ENCODE measurements at regions not wholly inside any gene's neighbourhood (a gene's known extent, or its start where the extent isn't known, plus 50 kb on each side); places are given as distances from the start of the nearest gene placed in this dataset.
"Not testable (repeated sequence)": the region's sequence is repeated elsewhere in the genome, so short reads cannot be mapped to it uniquely, and the experiment has no call there.

DNA sequence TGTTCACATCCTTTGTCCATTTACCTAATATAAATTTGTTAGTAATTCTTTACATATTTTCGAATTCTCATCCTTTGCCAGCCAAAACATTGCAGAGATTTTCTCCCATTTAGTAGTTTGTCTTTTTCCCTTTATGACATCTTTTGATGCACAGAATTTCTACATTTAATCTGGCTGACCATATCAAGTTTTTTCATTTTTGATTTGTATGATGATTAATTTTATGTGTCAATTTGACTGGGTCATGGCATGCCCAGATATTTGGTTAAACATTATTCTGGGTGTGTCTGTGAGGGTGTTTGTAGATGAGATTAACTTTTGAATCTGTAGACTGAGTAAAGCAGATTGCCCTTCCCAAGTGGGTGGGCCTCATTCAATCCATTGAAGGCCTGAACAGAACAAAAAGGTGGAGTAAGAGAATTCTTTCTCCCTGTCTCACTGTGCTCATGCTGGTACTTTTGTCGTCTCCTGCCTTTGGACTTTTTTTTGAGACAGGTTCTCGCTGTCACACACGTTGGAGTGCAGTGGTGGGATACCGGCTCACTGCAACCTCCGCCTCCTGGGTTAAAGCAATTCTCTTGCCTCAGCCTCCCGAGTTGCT lies 72.1 kb upstream of the EPB41L1 start:
- DNase-seq = no peak

- not testable (repeated sequence) for DNase-seq
Measured at GRCh38 chr20:36083200-36083599, 71.3 kb upstream of the EPB41L1 start.

- no peak for DNase-seq
Measured at GRCh38 chr20:36084356-36084755, 70.2 kb upstream of the EPB41L1 start.

- no peak for DNase-seq
Measured at GRCh38 chr20:36084897-36085613, 69.5 kb upstream of the EPB41L1 start.

DNA sequence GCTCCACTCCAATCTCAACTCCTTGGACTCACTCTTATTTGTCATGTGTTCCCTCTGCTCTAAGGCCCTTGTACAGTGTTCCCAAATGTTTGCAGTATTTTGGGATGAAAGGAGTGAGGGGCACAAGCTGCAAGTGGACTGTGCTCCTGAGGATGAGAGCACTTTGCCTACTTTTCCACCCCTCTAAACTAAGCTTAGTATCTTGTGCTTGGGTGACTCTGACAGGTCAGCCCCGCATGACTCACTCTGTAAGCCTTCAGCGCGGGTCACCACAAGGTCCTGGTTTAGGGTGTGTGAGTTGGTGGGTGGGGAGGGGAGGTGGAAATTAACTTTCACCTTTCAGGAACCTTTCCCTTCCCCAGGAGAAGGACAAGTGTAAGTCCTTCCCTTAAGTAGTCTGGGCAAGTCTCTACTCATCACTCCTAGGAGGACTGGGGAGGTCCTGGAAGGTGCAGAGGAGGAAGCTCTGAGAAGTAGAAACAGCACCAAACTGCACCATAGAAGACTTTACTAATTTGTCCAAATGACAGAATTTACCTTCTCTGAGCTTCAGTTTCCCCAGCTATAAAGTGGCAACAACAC lies 68.8 kb upstream of the EPB41L1 start:
- DNase-seq = no peak

DNA sequence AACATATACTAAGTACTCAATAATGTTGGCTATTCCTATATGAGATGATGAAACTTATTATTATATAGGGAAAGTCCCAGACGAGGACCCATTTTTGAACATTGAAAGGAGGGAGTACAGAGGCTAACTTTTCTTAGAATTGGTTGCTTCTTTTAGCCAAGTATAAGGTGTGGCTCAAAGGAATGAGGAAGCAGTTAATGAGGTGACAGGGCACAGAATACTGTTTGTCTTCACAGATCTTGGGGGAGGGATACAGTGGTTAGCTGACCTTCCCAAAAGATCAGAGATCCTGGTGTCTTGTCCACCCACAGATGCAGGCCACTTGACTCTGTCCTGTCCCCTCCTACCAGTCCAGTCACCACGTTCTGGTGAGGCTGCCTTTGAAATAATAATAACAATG lies 67.8 kb upstream of the EPB41L1 start:
- DNase-seq = no peak

GRCh38 chr20:36090223-36090622 lies 64.3 kb upstream of the EPB41L1 start:
- no peak for DNase-seq

DNA sequence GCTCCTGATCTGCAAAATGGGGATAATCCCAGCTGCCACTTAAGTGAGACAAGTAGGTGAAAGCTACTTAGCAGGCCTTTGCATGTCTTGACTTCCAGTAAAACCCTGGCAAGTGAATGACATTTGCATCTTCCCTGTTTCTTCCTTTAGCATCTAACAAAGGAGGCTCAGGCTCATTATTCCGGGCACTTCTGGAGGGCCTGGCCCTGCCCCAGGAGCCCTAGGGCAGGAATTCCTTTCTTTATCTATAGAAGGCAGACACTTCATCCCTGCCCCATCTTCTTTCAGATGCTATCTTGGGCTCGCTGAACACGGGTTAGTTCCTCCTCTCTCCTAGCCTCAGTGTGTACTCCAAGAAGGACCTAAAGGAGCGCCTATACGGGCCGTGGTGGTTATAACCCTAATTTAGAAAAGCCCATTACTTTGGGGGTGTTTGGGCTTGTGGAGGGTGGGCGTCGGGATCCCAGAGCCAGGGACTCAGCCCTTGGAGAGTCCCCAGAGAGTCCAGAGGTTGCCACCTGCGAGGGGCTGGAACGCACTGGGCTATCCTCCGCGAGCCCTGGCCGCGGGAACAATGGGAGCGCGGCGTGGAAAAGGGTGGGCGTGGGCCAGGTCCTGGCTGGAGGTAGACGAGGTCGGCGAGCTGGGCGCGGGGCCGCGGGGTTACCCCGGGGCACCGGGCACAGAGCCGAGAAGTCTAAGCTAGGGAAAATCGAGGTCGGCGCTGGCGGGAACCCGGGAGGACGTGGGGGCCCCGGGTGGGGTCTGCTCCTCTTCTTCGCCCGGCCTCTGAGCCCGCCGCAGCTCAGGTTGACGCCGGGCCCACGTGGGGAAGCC lies 62.8 kb upstream of the EPB41L1 start:
- no peak for DNase-seq

DNA sequence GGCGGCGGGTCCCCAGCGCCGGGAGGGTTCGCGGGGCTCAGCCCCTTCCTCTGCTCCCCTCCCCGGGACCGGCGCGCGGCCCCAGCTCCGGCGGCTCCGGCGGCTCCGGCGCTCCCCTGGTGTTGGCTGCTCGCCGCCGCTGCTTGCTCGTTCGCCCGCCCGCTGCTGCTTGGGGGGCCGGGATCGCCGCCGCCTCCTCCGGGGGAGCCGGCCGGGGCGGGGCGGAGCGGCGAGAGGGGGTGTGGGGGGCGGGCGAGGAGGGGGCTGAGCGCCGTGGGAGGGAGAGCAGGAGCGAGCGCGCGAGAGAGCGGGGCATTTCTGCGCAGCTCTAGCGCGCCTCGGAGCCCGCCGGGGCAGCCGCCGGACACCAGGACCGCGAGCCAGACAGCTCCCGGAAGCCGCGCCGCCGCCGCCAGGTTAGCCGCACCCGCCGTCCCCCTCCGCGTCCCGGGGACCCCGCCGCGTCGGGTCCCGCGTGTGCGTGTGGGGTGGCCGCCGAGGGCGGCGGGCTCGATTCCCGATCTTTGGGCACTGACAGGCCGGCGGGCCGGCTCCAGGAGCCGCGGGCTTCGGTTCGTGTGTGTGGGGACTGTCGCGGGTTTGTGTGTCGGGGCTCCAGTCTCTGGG lies 62.0 kb upstream of the EPB41L1 start:
- no peak for DNase-seq

- peak; percentile 31 for DNase-seq
Measured at GRCh38 chr20:36093025-36093803, 61.3 kb upstream of the EPB41L1 start.

DNA sequence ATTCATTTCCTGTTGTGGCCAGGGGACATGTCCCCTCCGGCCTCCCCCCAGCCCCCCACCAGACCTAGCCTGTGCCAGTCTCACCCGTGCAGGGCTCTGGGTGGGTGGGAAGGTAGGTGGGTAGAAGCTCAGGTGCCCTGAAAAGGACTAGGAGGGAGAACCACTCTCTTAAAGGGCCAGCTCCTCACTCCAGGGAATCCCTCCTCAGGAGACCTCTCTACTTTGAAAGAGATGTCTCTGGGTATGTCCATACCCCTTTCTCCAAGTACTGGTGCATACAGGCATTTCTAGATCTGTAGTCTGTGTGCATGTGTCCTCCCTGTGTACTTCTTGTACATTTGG lies 60.8 kb upstream of the EPB41L1 start:
- no peak for DNase-seq

DNA sequence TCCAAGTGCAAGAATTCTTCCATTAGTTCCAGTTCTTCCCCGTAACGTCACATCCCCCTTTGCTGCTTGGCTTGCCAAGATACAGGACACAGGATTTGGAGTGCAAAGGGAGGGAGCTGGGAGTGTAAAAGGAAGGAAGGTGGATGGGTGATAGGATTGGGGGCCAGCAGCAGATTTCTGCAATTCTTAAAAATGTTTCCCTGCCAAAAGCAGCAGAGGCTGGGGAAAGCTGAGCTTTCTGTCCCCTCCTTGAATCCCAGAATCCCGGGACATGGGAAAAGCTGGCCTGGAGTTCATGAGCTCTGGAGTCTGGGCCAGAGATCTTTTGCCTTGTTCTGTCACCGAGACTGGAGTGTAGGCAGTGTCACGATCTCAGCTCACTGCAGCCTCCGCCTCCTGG lies 60.0 kb upstream of the EPB41L1 start:
- no peak for DNase-seq

DNA sequence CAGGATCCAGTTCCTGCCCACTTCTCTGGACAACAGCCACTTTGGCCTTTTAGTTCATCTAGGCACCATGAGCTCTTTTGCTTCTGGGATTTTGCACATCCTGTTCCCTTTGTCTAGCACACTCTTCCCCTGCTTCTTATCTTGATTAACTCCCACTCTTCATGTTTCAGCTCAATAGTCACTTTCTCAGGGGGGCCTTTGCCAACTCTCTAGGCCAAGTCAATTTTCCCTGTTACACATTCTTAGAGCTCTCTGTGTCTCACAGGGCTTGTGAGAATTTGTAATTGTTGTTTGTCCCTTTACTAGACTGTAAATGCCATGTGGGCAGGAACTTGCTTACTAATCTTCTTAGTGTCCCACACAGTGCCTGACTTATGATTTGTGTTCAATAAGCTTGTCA lies 58.1 kb upstream of the EPB41L1 start:
- no peak for DNase-seq

- no peak for DNase-seq
Measured at GRCh38 chr20:36097337-36098151, 57.0 kb upstream of the EPB41L1 start.

DNA sequence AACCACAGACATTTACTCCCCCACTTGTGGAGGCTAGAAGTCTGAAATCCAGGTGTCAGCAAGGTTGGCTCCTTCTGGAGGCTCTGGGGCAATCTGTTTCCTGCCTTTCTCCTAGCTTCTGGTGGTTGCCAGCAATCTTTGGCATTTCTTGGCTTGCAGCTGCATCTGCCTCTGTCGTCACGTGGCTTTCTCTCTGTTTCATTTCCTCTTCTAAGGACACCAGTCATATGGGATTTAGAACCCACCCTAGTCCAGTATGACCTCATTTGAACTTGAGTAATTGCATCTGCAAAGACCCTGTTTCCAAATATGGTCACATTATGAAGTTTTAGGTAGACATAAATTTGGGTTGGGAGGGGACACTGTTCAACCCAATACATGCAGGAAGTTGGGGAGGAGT lies 56.2 kb upstream of the EPB41L1 start:
- DNase-seq = no peak

- DNase-seq = no peak
Measured at GRCh38 chr20:36099106-36099505, 55.4 kb upstream of the EPB41L1 start.

- DNase-seq = no peak
Measured at GRCh38 chr20:36101192-36101591, 53.3 kb upstream of the EPB41L1 start.

- no peak for DNase-seq
Measured at GRCh38 chr20:36102306-36102705, 52.2 kb upstream of the EPB41L1 start.

- DNase-seq = no peak
Measured at GRCh38 chr20:36102809-36103596, 51.5 kb upstream of the EPB41L1 start.

DNA sequence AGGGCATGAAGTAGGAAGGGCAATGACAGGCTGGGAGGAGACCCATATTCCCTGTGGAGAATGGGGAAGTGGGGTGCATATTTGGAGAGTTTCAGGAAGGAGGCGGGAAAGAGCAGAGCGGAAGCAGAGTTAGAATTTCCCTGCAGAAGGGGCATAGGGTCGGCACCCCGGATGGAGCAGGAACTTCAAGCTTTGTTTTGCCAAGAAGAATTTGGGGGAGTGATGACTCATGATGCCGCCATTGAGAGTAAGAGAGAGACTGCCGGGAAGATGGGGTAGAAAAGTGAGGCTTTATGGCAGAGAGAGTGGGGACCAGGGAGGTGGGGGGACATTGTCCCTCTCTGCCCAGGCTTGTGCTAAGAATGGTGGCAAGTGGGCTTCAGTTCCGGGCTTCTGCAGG lies 50.3 kb upstream of the EPB41L1 start:
- DNase-seq = no peak

All from central memory CD4-positive, alpha-beta T cell (primary cell).